Upper lobe of left lung (tissue), 6 donors: ENCODE measurements at regions not wholly inside any gene's neighbourhood (a gene's known extent, or its start where the extent isn't known, plus 50 kb on each side); places are given as distances from the start of the nearest gene placed in this dataset.

Experiments used
- ATAC-seq, 2 donors: fragments of 200-7000 bp; cut with Tn5 transposase; one replicate each; pipeline ENCODE4 v1.9.1; 2022; ENCODE audit warnings: mild to moderate bottlenecking in 2 of 2, moderate library complexity in 2 of 2; ENCODE audit not compliant: low FRiP score in 2 of 2
- DNase-seq, 2 donors: peaks; one replicate each; pipeline ENCODE4 v3.0.0-alpha.2; 2019 to 2020
- H3K27ac ChIP-seq, 4 donors: fragments of 200-600 bp; sonication (generic); one replicate each; pipeline ENCODE4 v1.5.1; 2016 to 2019
- H3K27me3 ChIP-seq, 4 donors: fragments of 200-600 bp; sonication (generic); one replicate each; pipeline ENCODE4 v1.5.1; 2017 to 2019
- H3K36me3 ChIP-seq, 4 donors: fragments of 200-600 bp; sonication (generic); one replicate each; pipeline ENCODE4 v1.5.1; 2016 to 2019
- H3K4me1 ChIP-seq, 4 donors: fragments of 200-600 bp; sonication (generic); one replicate each; pipeline ENCODE4 v1.5.1; 2018 to 2019
- H3K4me3 ChIP-seq, 4 donors: fragments of 200-600 bp; sonication (generic); one replicate each; pipeline ENCODE4 v1.5.1; 2017 to 2019; ENCODE audit warnings: mild to moderate bottlenecking in 2 of 4, moderate library complexity in 1 of 4
- H3K9me3 ChIP-seq, 4 donors: fragments of 200-600 bp; sonication (generic); one replicate each; pipeline ENCODE4 v1.5.1; 2018 to 2019
- EP300 ChIP-seq, 4 donors: sonication (generic); formaldehyde crosslinking; IDR thresholded peaks; one replicate each; pipeline ENCODE4 v1.5.1; 2017; ENCODE audit warnings: antibody characterized with exemption in 4 of 4, control low read depth in 2 of 4
- POLR2A ChIP-seq, 4 donors: fragments of 450-650 bp; IDR thresholded peaks; one replicate each; pipeline ENCODE4 v1.5.1; 2016 to 2017; ENCODE audit warnings: antibody characterized with exemption in 4 of 4, mild to moderate bottlenecking in 2 of 4
- POLR2AphosphoS5 ChIP-seq, 2 donors: sonication (generic); formaldehyde crosslinking; IDR thresholded peaks; one replicate each; pipeline ENCODE4 v1.5.1; 2017; ENCODE audit warnings: antibody characterized with exemption in 2 of 2
- WGBS, 2 donors: methylation state at CpG; one replicate each; pipeline ENCODE4 v1.1.5; 2017 to 2018; 5-methylcytosine and 5-hydroxymethylcytosine counted together
- TF ChIP-seq, protein P1 (sequence below), 6 experiments: fragments of 450-650 bp in 4 of 6; fragments of 200-600 bp in 2 of 6; sonication (generic) in 2 of 6; IDR thresholded peaks; one replicate each; pipeline ENCODE4 v1.5.1; 2016 to 2019; ENCODE audit warnings: antibody characterized with exemption in 6 of 6
- donor health status: DM: no; HTN: no; CAD: no; lungs with moderate emphysema.
- donor health status: DM: no; HTN: yes; CAD: no; lungs with severe emphysema.

DNA sequence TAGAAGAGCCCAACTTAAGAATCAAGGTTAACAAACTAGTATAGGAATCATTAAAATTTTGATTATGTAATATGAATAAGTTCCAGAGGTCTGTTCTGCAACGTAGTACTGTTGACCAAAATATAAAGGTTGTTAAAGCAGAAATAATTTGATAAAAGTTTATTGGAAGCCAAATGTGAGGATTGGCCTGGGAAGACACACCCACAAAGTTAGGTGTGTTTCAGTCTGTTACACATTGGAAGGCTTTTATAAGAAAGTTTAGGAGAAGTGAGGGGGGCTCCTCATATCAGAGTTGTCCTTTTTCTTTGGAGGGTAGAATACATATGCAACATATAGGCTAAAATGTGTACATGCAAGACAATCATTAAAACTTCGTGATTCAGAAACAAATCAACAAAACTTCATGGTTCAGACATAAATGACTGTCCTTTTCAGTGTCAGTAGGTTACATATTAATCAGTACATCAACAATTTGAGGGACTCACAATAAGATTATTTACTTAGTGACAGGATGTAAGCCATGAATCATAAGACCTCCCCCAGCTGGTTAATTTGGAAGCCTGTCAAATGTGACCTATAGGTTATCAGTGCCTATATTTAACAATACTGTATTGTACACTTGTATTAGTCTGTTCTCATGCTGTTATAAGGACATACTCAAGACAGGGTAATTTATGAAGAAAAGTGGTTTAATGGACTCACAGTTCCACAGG, 245.0 kb upstream of the B3GALT2 start:
- ATAC-seq (no peak), DNase-seq (no peak)
- H3K9me3 ChIP-seq: peaks cover 0 to 18% (median 11%) of the 10 kb centered on the region in 4 donors
- H3K27ac ChIP-seq: no peak overlapping the region
- no peaks in the 10 kb centered on the region for H3K36me3 ChIP-seq
- no peak for TF ChIP-seq POLR2AphosphoS5 (IDR thresholded peaks at IDR 0.05)
- no peak for TF ChIP-seq EP300 (IDR thresholded peaks at IDR 0.05)
- TF ChIP-seq, protein P1, sequence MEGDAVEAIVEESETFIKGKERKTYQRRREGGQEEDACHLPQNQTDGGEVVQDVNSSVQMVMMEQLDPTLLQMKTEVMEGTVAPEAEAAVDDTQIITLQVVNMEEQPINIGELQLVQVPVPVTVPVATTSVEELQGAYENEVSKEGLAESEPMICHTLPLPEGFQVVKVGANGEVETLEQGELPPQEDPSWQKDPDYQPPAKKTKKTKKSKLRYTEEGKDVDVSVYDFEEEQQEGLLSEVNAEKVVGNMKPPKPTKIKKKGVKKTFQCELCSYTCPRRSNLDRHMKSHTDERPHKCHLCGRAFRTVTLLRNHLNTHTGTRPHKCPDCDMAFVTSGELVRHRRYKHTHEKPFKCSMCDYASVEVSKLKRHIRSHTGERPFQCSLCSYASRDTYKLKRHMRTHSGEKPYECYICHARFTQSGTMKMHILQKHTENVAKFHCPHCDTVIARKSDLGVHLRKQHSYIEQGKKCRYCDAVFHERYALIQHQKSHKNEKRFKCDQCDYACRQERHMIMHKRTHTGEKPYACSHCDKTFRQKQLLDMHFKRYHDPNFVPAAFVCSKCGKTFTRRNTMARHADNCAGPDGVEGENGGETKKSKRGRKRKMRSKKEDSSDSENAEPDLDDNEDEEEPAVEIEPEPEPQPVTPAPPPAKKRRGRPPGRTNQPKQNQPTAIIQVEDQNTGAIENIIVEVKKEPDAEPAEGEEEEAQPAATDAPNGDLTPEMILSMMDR (IDR thresholded peaks at IDR 0.05): no peak
- no peak for TF ChIP-seq POLR2A (IDR thresholded peaks at IDR 0.05)
- H3K4me3 ChIP-seq: no peak overlapping the region
- H3K4me1 ChIP-seq: no peaks in the 10 kb centered on the region
- no peaks in the 10 kb centered on the region for H3K27me3 ChIP-seq
- WGBS, 2 donors: 66 to 71% methylated on average over 2 of the region's 2 CpGs

DNA sequence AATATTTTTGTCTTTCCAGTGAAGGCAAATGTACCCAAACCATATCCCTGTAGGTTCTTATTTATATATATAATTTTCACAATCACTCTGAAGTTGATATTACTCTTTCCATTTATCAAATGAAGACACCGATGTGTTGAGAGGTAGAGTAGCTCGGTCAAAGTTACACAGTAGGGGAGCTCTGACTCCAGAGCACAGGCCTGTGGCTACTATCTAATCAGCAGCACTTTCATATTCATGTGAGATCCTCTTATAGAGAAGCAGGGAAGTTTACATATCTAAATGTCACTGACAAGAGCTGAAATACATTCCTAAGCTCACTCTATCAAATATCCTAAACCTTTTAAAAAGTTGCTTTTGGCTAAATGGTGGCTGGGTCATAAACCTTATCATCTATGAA, 241.1 kb upstream of the B3GALT2 start:
- no peak overlapping the region for H3K4me3 ChIP-seq
- TF ChIP-seq POLR2A (IDR thresholded peaks at IDR 0.05) (no peak), EP300 (IDR thresholded peaks at IDR 0.05) (no peak), POLR2AphosphoS5 (IDR thresholded peaks at IDR 0.05) (no peak)
- TF ChIP-seq, protein P1 (IDR thresholded peaks at IDR 0.05): no peak
- ATAC-seq: no peak
- H3K36me3 ChIP-seq: no peaks in the 10 kb centered on the region
- peaks cover 0 to 2% (median 1%) of the 10 kb centered on the region in 4 donors for H3K9me3 ChIP-seq
- no peak overlapping the region for H3K27ac ChIP-seq
- no peak for DNase-seq
- H3K4me1 ChIP-seq: no peaks in the 10 kb centered on the region
- no peaks in the 10 kb centered on the region for H3K27me3 ChIP-seq
- 66 to 76% methylated on average over 2 of the region's 2 CpGs for WGBS, 2 donors

DNA sequence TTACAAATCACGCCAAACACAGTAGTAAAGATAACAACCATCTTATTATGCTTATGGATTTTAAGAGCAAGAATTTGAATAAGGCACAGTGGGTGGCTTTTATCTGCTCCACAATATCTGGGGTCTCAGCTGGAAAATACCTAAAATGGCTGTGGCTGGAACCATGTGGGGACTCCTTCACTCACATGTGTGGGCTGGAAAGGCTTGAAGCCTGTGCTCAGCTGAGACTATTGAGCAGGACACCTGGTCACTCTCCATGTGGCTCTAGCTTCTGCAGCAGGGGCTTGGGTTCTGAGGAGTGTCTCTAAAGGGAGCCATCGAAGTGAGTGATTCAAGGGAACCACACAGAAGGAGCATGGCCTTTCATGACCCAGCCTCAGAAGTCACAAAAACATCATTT, 239.6 kb upstream of the B3GALT2 start:
- no peaks in the 10 kb centered on the region for H3K36me3 ChIP-seq
- TF ChIP-seq POLR2AphosphoS5 (IDR thresholded peaks at IDR 0.05) (no peak), POLR2A (IDR thresholded peaks at IDR 0.05) (no peak), EP300 (IDR thresholded peaks at IDR 0.05) (no peak)
- TF ChIP-seq, protein P1 (IDR thresholded peaks at IDR 0.05): no peak
- no peak overlapping the region for H3K4me3 ChIP-seq
- 65 to 75% methylated on average over 2 of the region's 2 CpGs for WGBS, 2 donors
- H3K4me1 ChIP-seq: no peaks in the 10 kb centered on the region
- ATAC-seq: no peak
- no peak overlapping the region for H3K27ac ChIP-seq
- no peak for DNase-seq
- H3K27me3 ChIP-seq: no peaks in the 10 kb centered on the region
- H3K9me3 ChIP-seq: no peaks in the 10 kb centered on the region

DNA sequence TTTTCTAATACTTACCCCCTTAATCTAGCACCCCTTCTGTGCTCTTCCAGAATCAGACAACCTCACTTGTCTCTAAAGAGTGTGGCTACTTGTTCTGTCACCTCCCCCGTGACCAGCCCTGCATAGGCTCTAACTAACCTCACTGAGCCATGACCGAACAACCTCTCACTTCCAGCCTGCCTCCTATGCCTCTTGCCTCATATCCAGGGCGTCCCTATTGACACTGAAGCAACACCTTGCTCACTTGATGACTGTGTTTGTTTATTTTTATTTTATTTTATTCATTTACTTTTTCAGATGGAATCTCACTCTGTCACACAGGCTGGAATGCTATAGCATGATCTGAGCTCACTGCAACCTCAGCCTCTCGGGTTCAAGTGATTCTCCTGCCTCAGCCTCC, 235.1 kb upstream of the B3GALT2 start:
- no peaks in the 10 kb centered on the region for H3K9me3 ChIP-seq
- ATAC-seq: no peak
- peaks cover 9 to 18% (median 11%) of the 10 kb centered on the region in 4 donors for H3K4me1 ChIP-seq
- H3K36me3 ChIP-seq: no peaks in the 10 kb centered on the region
- H3K27ac ChIP-seq: no peak overlapping the region
- DNase-seq: no peak
- WGBS, 2 donors: 94 to 97% methylated on average over 4 of the region's 4 CpGs
- no peak overlapping the region for H3K4me3 ChIP-seq
- H3K27me3 ChIP-seq: no peaks in the 10 kb centered on the region
- TF ChIP-seq, protein P1 (IDR thresholded peaks at IDR 0.05): no peak
- no peak for TF ChIP-seq POLR2AphosphoS5 (IDR thresholded peaks at IDR 0.05)
- no peak for TF ChIP-seq EP300 (IDR thresholded peaks at IDR 0.05)
- no peak for TF ChIP-seq POLR2A (IDR thresholded peaks at IDR 0.05)

DNA sequence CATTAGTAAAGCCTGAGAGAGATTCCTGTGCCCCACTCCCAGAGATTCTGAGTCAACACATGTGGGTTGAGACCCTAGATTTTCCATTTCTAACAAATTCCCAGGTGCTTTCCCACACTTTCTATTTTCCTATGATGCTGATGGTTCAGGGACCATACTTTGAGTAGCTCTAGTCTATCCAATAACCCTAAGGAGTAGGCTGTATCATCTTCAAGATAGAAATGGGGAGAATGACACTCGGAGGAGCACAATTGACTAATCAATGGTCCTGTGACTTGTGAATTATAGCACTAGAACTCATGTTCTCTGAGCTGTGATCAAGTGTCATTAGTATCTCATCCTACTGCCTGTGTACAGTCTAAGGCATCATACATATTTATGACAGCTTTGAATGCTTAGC, 232.9 kb upstream of the B3GALT2 start:
- no peaks in the 10 kb centered on the region for H3K36me3 ChIP-seq
- TF ChIP-seq POLR2A (IDR thresholded peaks at IDR 0.05) (no peak), EP300 (IDR thresholded peaks at IDR 0.05) (no peak), POLR2AphosphoS5 (IDR thresholded peaks at IDR 0.05) (no peak)
- TF ChIP-seq, protein P1 (IDR thresholded peaks at IDR 0.05): no peak
- H3K9me3 ChIP-seq: no peaks in the 10 kb centered on the region
- DNase-seq: no peak
- WGBS, 2 donors: 100% methylated on average over 1 of the region's 1 CpG
- H3K4me3 ChIP-seq: no peak overlapping the region
- ATAC-seq: no peak
- no peak overlapping the region for H3K27ac ChIP-seq
- peaks cover 9 to 18% (median 11%) of the 10 kb centered on the region in 4 donors for H3K4me1 ChIP-seq
- no peaks in the 10 kb centered on the region for H3K27me3 ChIP-seq
